ENCODE measurements at regions not wholly inside any gene's neighbourhood (a gene's known extent, or its start where the extent isn't known, plus 50 kb on each side); places are given as distances from the start of the nearest gene placed in this dataset.
A peak's percentile ranks its signal among the peaks of the same experiment; 100 is the strongest.
"Not testable (repeated sequence)": the region's sequence is repeated elsewhere in the genome, so short reads cannot be mapped to it uniquely, and the experiment has no call there.

- H3K9me1 ChIP-seq (ENCODE audit: control insufficient read depth, insufficient read depth, low read length); H3K9me3 ChIP-seq (replicated peaks; ENCODE audit: control insufficient read depth, insufficient read depth, low read depth, low read length); DNase-seq (ENCODE audit: extremely low read depth in 1 of 4, low spot score in 3 of 4); H3K79me2 ChIP-seq (ENCODE audit: control insufficient read depth, insufficient read depth, low read length); BruUV-seq (replicated peaks); ATAC-seq; CTCF ChIA-PET (ENCODE audit: low intra/inter-chr PET ratio); H4K20me1 ChIP-seq (replicated peaks; ENCODE audit: control insufficient read depth, insufficient read depth, low read length); H3K4me2 ChIP-seq (ENCODE audit: insufficient read depth, low read length); H3K4me1 ChIP-seq (replicated peaks in 1 of 2; ENCODE audit: control insufficient read depth in 2 of 2, insufficient read depth in 2 of 2, low read length in 2 of 2); intact Hi-C loops (cut with micrococcal nuclease); POLR2A ChIA-PET; in situ Hi-C loops (cut with MboI); H3K9ac ChIP-seq (ENCODE audit: insufficient read depth in 1 of 2, low read depth in 2 of 2, low read length in 2 of 2); FAIRE-seq; H3K4me3 ChIP-seq; H2AFZ ChIP-seq (ENCODE audit: low read depth, low read length); H3K27me3 ChIP-seq (ENCODE audit: control insufficient read depth in 2 of 2, insufficient read depth in 2 of 2, low read length in 2 of 2); H3K36me3 ChIP-seq (ENCODE audit: control insufficient read depth, insufficient read depth, low read length); H3K27ac ChIP-seq (ENCODE audit: extremely low read depth, low read depth, low read length): not testable (repeated sequence)
- no CpG with 5 or more reads among the region's 24 CpGs for WGBS (ENCODE audit: insufficient coverage, low coverage, missing lambda C conversion rate)
These were observed 234.4 kb downstream of the RERGL start for GRCh38 chr12:17855548-17855947.

DNA sequence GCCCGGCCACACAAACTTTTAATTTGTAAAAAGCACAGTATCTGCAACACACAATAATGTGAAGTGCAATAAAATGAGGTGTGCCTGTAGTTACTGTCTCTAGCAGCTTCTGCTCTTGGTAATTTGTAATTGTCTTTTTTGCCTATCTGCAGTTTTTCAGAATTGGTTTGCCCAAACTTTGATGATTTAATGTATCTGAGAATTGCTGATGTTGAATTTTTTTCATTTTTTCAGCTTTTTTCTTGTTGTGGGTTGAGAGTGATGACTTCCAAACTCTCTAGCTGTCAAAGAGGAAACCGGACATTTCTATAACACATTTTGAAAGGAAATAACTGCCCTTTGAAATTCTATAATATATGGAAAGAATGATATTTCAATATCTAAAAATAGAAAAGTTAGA, 236.9 kb downstream of the RERGL start:
- 0% methylated on average over 1 of the region's 2 CpGs for WGBS (ENCODE audit: insufficient coverage, low coverage, missing lambda C conversion rate)
- no peaks in the 10 kb centered on the region for H3K36me3 ChIP-seq (ENCODE audit: control insufficient read depth, insufficient read depth, low read length)
- no peaks in the 10 kb centered on the region for H3K27me3 ChIP-seq (ENCODE audit: control insufficient read depth in 2 of 2, insufficient read depth in 2 of 2, low read length in 2 of 2)
- in situ Hi-C loops (cut with MboI) (no loop called here), intact Hi-C loops (cut with micrococcal nuclease) (loop anchor here (5.0 kb wide), 1 partner anchor 86 kb away; no protein-coding TSS in a partner anchor)
- BruUV-seq (replicated peaks): no TSS peak
- ChIA-PET CTCF (ENCODE audit: low intra/inter-chr PET ratio) (no interaction called here), POLR2A (no interaction called here)
- peak; percentile 11; the same call in 1 of the 2 replicates for TF ChIP-seq ZNF316 (IDR thresholded peaks at IDR 0.05)
- TF ChIP-seq XRCC5 (IDR thresholded peaks at IDR 0.05; ENCODE audit: low read depth, low read length): no peak
- TF ChIP-seq, protein P1, sequence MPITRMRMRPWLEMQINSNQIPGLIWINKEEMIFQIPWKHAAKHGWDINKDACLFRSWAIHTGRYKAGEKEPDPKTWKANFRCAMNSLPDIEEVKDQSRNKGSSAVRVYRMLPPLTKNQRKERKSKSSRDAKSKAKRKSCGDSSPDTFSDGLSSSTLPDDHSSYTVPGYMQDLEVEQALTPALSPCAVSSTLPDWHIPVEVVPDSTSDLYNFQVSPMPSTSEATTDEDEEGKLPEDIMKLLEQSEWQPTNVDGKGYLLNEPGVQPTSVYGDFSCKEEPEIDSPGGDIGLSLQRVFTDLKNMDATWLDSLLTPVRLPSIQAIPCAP (CRISPR knock-in tag; IDR thresholded peaks at IDR 0.05; ENCODE audit: borderline replicate concordance): no peak
- H3K9me1 ChIP-seq (ENCODE audit: control insufficient read depth, insufficient read depth, low read length): no peaks in the 10 kb centered on the region
- no peak overlapping the region for H3K27ac ChIP-seq (ENCODE audit: extremely low read depth, low read depth, low read length)
- no peaks in the 10 kb centered on the region for H3K9me3 ChIP-seq (replicated peaks; ENCODE audit: control insufficient read depth, insufficient read depth, low read depth, low read length)
- no peak overlapping the region for H3K9ac ChIP-seq (ENCODE audit: insufficient read depth in 1 of 2, low read depth in 2 of 2, low read length in 2 of 2)
- no peak for FAIRE-seq
- H4K20me1 ChIP-seq (replicated peaks; ENCODE audit: control insufficient read depth, insufficient read depth, low read length): no peaks in the 10 kb centered on the region
- no peaks in the 10 kb centered on the region for H3K4me1 ChIP-seq (replicated peaks in 1 of 2; ENCODE audit: control insufficient read depth in 2 of 2, insufficient read depth in 2 of 2, low read length in 2 of 2)
- H3K4me3 ChIP-seq: no peak overlapping the region
- no peaks in the 10 kb centered on the region for H3K79me2 ChIP-seq (ENCODE audit: control insufficient read depth, insufficient read depth, low read length)
- no peak for ATAC-seq
- no peak for DNase-seq (ENCODE audit: extremely low read depth in 1 of 4, low spot score in 3 of 4)
- no peak overlapping the region for H2AFZ ChIP-seq (ENCODE audit: low read depth, low read length)
- no peak overlapping the region for H3K4me2 ChIP-seq (ENCODE audit: insufficient read depth, low read length)
